Endothelial cell of umbilical vein (primary cell): ENCODE measurements at regions not wholly inside any gene's neighbourhood (a gene's known extent, or its start where the extent isn't known, plus 50 kb on each side); places are given as distances from the start of the nearest gene placed in this dataset.

Source experiments
- EZH2 ChIP-seq: IDR thresholded peaks from 2 replicates; pipeline ENCODE4 v1.6.1; 2012; ENCODE audit warnings: borderline replicate concordance, low read depth, mild to moderate bottlenecking, moderate library complexity, low read length, inconsistent platforms; ENCODE audit not compliant: severe bottlenecking
- GATA2 ChIP-seq: IDR thresholded peaks from 2 replicates; pipeline ENCODE4 v1.7.0; 2011; ENCODE audit warnings: low read depth, mild to moderate bottlenecking, moderate library complexity, mixed read lengths, low read length; ENCODE audit not compliant: insufficient read length, insufficient read depth
- POLR2A ChIP-seq: IDR thresholded peaks from 2 replicates; pipeline ENCODE4 v1.6.1; 2012; ENCODE audit warnings: low read depth, mild to moderate bottlenecking, control low read depth, low read length
- POLR2AphosphoS5 ChIP-seq: IDR thresholded peaks from 2 replicates; pipeline ENCODE4 v1.6.1; 2012; ENCODE audit warnings: low read depth, mild to moderate bottlenecking, control low read depth, low read length, moderate library complexity; ENCODE audit not compliant: insufficient read depth
- TF ChIP-seq, protein P1 (sequence below), 2 donors: IDR thresholded peaks; 1 replicate in 1 of 2; 2 replicates in 1 of 2; pipeline ENCODE4 v1.5.1; 2011; ENCODE audit warnings: low read length in 2 of 2, mild to moderate bottlenecking in 2 of 2, moderate library complexity in 2 of 2, control low read depth in 1 of 2, inconsistent platforms in 1 of 2, low read depth in 1 of 2; ENCODE audit not compliant: insufficient read depth in 1 of 2; ENCODE audit errors: extremely low read depth in 1 of 2

DNA sequence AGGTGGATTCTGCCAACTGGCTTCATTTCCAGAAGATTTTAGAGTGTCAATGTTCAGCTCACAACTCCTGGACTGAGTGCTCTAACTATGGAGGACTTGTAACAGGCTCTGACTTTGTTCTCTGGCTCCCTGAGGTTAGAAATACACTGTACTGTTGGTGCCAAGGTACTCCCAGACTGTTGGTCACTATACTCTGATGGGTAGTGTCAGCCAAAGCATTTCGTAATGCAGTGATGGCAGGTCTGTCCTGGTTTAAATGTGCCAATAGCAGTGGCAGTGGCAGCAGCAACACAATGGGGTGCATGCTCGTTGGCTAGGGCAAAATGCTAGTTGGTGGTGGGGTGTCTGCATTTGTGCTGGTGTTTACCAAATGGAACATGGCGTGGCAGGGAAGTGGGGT lies 472.2 kb downstream of the TDRD3 start:
- TF ChIP-seq POLR2A (no peak), GATA2 (no peak), EZH2 (no peak), POLR2AphosphoS5 (no peak)
- TF ChIP-seq, protein P1, sequence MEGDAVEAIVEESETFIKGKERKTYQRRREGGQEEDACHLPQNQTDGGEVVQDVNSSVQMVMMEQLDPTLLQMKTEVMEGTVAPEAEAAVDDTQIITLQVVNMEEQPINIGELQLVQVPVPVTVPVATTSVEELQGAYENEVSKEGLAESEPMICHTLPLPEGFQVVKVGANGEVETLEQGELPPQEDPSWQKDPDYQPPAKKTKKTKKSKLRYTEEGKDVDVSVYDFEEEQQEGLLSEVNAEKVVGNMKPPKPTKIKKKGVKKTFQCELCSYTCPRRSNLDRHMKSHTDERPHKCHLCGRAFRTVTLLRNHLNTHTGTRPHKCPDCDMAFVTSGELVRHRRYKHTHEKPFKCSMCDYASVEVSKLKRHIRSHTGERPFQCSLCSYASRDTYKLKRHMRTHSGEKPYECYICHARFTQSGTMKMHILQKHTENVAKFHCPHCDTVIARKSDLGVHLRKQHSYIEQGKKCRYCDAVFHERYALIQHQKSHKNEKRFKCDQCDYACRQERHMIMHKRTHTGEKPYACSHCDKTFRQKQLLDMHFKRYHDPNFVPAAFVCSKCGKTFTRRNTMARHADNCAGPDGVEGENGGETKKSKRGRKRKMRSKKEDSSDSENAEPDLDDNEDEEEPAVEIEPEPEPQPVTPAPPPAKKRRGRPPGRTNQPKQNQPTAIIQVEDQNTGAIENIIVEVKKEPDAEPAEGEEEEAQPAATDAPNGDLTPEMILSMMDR (IDR thresholded peaks at IDR 0.05; ENCODE audit: extremely low read depth in 1 of 2, insufficient read depth in 1 of 2, low read depth in 1 of 2, low read length in 2 of 2) = no peak
